GM18507 (cell line): ENCODE measurements at regions not wholly inside any gene's neighbourhood (a gene's known extent, or its start where the extent isn't known, plus 50 kb on each side); places are given as distances from the start of the nearest gene placed in this dataset.
"Not testable (repeated sequence)": the region's sequence is repeated elsewhere in the genome, so short reads cannot be mapped to it uniquely, and the experiment has no call there.

ENCODE experiments used
- DNase-seq: peaks from one replicate; pipeline ENCODE4 v3.0.0; 2011; ENCODE audit warnings: low read depth; ENCODE audit not compliant: insufficient read length; ENCODE audit errors: extremely low spot score
- FAIRE-seq: peaks from 2 replicates; lab custom pipeline; 2011; peaks lifted over from hg19 to GRCh38; lab: Jason Lieb, UNC

- no peak for DNase-seq
Measured at GRCh38 chr6:134435814-134436280, 117.9 kb upstream of the SGK1 start.

DNA sequence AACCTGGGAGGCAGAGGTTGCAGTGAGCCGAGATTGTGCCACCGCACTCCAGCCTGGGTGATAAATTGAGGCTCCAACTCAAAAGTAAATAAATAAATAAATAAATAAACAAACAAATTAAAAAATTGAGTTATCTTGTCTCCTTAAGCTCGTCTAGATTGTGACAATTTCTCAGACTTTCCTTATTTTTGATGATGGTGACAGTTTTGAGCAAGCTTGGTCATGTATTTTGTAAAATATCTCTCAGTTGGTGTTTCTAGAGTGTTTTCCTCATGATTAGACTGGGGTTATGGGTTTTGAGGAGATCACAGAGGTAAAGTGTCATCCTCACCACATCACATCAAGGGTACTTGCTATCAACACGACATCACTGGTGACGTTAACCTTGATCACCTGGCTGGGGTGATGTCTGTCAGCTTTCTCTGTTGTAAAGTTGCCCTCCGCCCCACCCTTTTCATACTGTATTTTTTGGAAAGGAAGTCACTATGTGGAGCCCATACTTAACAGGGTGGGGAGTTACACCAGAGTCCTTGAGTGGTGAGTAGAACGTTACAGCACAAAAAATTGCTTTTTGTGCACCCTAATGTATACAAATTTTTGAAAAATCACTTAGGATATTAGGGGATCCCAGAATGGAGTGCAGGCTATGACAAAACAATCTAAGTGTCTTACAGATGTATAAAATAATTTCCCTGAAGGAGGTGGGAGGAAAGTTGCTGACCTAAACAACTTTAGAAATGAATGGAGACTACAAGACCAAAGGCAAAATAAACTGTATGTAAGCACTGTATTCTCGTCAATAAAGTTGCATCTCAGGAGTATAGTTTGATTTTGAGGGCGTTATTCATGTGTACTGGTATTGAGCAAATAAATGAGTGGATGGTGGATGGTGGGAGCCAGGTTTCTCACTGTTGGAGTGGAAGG lies 116.4 kb upstream of the SGK1 start:
- DNase-seq (no peak), FAIRE-seq (no peak)

More at GRCh38 chr6:134435814-134436280, 117.9 kb upstream of the SGK1 start:
- FAIRE-seq = no peak

- DNase-seq = no peak
- no peak for FAIRE-seq
Measured at GRCh38 chr6:134432036-134432435, 114.1 kb upstream of the SGK1 start.

GRCh38 chr6:134431421-134431859 lies 113.5 kb upstream of the SGK1 start:
- DNase-seq (no peak), FAIRE-seq (no peak)

- FAIRE-seq (no peak), DNase-seq (no peak)
Measured at GRCh38 chr6:134429861-134430380, 112.0 kb upstream of the SGK1 start.

GRCh38 chr6:134427721-134428120 lies 109.8 kb upstream of the SGK1 start:
- DNase-seq (no peak), FAIRE-seq (no peak)

GRCh38 chr6:134426623-134427022 lies 108.7 kb upstream of the SGK1 start:
- DNase-seq (no peak), FAIRE-seq (no peak)

GRCh38 chr6:134425917-134426316 lies 108.0 kb upstream of the SGK1 start:
- not testable (repeated sequence) for FAIRE-seq, DNase-seq

- DNase-seq (no peak), FAIRE-seq (no peak)
Measured at GRCh38 chr6:134425513-134425912, 107.6 kb upstream of the SGK1 start.

GRCh38 chr6:134424798-134425170 lies 106.9 kb upstream of the SGK1 start:
- FAIRE-seq = no peak

DNA sequence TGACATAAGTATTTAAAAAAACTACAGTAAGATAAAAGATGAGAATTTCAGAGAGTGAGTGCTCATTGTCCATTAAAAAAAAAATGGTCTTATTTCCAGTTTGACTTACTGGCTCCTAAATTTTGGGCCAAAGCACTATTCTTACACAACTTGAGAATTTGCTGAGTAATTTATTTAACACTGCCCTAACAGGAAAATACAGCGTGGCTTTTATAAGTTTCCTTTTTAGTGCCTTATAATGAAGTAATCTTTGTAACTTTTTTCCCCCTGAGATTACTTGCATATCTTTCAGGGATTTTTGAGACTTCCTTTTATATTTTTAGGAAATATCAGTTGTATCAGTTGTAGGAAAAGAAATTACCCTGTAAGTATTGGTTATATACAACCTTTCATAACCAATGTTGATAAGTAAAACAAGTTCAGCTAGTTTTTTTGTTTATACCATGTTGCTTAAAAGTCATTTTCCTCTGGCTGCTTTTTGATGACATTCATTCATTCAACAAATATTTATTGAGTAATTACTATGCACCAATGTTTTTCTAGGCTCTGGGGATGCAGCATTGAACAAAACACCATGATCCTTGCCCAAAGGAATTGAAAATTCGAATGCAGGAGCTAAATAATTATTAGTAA lies 106.4 kb upstream of the SGK1 start:
- no peak for DNase-seq
- FAIRE-seq = no peak

More at GRCh38 chr6:134424798-134425170, 106.9 kb upstream of the SGK1 start:
- DNase-seq = no peak

- FAIRE-seq = no peak
- no peak for DNase-seq
Measured at GRCh38 chr6:134422426-134423231, 104.7 kb upstream of the SGK1 start.

GRCh38 chr6:134421501-134421900 lies 103.6 kb upstream of the SGK1 start:
- no peak for FAIRE-seq
- no peak for DNase-seq

GRCh38 chr6:134420614-134421181 lies 102.8 kb upstream of the SGK1 start:
- DNase-seq (no peak), FAIRE-seq (no peak)

GRCh38 chr6:134419716-134420115 lies 101.8 kb upstream of the SGK1 start:
- no peak for DNase-seq
- no peak for FAIRE-seq

DNA sequence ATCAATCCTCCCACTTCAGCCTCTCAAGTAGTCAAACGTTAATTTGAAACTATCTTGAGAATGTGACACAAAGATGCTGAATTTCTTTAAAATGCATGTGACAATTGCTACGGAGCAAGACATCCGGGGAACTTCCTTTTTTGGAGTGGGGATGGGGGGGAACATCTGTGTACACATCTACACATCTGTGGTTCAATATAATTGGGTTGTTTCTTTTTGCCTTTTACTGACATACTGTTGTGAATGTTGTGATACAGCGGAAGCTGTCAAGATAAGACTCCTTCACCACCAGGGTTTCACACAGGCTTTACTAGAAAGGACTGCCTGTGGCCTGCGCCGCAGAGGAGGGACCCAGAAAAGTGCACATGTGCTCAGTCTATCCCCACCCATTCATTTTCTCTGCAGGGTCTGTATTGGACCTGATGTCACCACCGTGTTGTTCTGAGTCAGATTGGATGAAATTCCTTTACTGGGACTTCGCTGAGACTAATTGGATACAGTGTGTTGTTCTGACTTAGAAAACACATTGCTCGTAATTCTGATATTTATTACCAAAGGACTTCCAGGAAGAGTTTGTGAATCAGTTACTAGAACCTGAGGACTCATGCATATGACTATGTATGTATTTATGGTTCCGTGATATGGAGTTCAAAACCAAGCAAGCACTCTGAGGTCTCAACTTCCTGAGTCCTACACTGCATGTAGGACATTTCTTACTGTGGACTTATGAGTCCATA lies 98.7 kb upstream of the SGK1 start:
- FAIRE-seq (no peak), DNase-seq (no peak)

DNA sequence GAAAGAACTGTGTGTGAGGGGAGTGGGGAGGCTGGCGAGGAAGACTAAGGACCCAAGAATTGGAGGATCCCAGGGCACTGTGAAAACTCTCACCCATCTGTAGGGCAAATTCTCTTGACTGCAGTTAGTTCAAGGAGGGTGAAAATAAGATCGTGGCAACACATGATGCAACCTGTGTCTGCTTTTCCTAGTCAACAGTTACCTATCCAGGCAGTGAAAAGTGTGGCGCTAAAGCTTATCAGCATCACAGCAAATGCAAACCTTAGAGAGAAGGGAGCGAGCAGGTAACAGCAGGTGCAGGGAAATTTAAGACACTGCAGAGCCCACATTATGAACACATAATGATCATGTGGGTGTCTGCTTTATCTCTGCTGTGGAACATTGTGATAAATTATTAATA lies 97.7 kb upstream of the SGK1 start:
- DNase-seq (no peak), FAIRE-seq (no peak)

DNA sequence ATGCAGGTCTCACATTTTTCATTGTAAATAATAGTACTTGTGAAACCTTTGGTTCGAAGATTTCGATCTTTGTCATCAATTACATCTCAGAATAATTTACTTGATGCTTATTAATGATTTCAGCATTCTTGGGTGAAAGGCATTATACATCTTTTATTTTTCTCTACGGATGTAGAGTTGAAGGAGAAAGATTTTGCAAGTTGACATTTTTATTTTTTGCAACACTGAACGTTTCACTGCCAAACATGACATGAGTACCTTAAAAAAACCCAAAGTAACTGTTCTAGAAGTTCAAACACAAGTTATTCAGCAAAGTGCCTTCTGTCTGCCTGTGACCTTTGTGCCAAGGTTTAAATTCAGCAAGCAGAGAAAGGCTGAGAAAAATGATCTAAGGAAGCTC lies 97.3 kb upstream of the SGK1 start:
- FAIRE-seq (no peak), DNase-seq (no peak)

GRCh38 chr6:134414793-134415192 lies 96.9 kb upstream of the SGK1 start:
- DNase-seq (no peak), FAIRE-seq (no peak)
